ENCODE measurements at regions not wholly inside any gene's neighbourhood (a gene's known extent, or its start where the extent isn't known, plus 50 kb on each side); places are given as distances from the start of the nearest gene placed in this dataset.

DNA sequence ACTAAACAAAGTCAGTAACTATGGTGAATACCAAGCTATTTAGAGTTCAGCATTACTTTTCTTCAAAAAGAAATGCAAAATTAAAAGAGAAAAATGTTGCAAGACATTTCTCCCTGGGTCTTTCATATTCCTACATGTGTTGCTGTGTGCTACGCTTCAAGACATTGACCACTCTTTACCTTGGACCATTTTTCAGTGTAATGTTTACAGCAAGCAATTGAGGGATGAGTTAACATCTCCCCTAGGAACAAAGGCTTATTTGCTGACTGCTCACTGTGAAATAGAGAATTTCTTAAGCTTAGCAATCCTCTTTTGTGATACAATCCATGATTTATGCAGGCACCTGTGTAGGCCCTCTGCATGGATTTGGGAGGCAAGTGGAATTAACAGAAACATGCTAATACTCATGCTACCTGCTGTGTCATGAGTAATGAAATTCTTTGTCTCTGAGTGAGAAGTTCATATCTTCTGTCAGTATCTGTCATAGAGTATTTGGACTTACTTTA, 1202.9 kb upstream of the CDH8 start:
- TF ChIP-seq EZH2 (IDR thresholded peaks at IDR 0.05; ENCODE audit: low read length): no peak
- TF ChIP-seq, protein P1, sequence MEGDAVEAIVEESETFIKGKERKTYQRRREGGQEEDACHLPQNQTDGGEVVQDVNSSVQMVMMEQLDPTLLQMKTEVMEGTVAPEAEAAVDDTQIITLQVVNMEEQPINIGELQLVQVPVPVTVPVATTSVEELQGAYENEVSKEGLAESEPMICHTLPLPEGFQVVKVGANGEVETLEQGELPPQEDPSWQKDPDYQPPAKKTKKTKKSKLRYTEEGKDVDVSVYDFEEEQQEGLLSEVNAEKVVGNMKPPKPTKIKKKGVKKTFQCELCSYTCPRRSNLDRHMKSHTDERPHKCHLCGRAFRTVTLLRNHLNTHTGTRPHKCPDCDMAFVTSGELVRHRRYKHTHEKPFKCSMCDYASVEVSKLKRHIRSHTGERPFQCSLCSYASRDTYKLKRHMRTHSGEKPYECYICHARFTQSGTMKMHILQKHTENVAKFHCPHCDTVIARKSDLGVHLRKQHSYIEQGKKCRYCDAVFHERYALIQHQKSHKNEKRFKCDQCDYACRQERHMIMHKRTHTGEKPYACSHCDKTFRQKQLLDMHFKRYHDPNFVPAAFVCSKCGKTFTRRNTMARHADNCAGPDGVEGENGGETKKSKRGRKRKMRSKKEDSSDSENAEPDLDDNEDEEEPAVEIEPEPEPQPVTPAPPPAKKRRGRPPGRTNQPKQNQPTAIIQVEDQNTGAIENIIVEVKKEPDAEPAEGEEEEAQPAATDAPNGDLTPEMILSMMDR (optimal IDR thresholded peaks at IDR 0.05 in 1 of 3, IDR thresholded peaks at IDR 0.05 in 1 of 3, conservative IDR thresholded peaks at IDR 0.05 in 1 of 3; ENCODE audit: extremely low read depth in 1 of 3, insufficient read depth in 2 of 3, low read length in 3 of 3): no peak

Data from keratinocyte (primary cell).